ENCODE measurements at regions not wholly inside any gene's neighbourhood (a gene's known extent, or its start where the extent isn't known, plus 50 kb on each side); places are given as distances from the start of the nearest gene placed in this dataset.

DNA sequence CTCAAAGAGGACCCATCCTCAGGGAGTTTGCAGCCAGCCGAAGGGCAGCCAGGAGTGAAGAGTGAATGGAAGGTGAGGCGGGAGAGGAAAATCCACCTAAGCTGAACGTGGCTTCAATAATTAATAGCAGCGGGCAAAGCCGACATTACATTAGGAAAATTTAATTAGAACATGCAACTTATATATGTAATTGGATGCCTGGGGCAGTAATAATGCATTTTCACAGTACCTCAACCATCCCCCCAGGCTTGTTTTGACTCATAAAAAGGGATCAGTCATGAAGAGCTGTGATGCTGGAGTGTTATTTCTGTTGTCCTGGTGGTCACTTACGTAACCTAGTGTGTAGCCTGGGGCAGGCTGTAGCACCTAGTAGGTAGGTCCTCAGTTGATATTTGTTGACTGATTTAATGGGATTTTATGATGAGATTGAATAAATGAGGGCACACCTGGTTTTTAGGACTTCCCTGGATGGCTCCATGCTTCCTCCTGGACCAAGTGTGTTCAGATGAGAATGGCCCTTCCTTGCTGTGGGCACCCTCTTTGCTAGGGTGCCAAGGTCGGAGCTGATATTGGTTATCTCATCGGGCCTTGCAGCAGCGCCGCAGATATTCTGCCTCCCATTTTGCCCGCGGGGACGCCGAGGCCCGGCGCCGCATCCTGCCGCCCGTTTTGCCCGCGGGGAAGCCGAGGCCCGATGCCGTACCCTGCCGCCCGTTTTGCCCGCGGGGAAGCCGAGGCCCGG lies 128.8 kb downstream of the CDH26 start:
- intact Hi-C loops (cut with DNase I): no loop called here

DNA sequence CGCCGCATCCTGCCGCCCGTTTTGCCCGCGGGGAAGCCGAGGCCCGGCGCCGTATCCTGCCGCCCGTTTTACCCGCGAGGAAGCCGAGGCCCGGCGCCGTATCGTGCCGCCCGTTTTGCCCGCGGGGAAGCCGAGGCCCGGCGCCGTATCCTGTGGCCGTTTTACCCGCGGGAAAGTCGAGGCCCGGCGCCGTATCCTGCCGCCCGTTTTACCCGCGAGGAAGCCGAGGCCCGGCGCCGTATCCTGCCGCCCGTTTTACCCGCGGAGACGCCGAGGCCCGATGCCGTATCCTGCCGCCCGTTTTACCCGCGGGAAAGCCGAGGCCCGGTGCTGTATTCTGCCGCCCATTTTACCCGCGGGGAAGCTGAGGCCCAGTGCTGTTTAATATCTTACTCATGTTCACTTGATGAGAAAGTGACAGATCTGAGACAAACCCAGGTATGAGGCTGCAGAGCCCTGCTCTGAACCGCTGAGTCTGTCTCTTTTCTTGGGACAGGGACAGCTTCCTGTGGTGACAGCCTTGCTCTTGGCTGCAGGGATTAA lies 129.4 kb downstream of the CDH26 start:
- H3K27me3 ChIP-seq: no peaks in the 10 kb centered on the region
- H3K9me3 ChIP-seq: no peaks in the 10 kb centered on the region
- intact Hi-C loops (cut with DNase I): no loop called here
- H3K4me1 ChIP-seq (ENCODE audit: insufficient read depth): peaks cover 2% of the 10 kb centered on the region
- DNase-seq: no peak
- no peaks in the 10 kb centered on the region for H3K36me3 ChIP-seq
- 2 to 33% (median 31%) methylated on average over 5 to 58 of the region's 60 CpGs for WGBS, 3 donors
- TF ChIP-seq POLR2A (IDR thresholded peaks at IDR 0.05) (no peak), EP300 (IDR thresholded peaks at IDR 0.05) (no peak)
- TF ChIP-seq, protein P1, sequence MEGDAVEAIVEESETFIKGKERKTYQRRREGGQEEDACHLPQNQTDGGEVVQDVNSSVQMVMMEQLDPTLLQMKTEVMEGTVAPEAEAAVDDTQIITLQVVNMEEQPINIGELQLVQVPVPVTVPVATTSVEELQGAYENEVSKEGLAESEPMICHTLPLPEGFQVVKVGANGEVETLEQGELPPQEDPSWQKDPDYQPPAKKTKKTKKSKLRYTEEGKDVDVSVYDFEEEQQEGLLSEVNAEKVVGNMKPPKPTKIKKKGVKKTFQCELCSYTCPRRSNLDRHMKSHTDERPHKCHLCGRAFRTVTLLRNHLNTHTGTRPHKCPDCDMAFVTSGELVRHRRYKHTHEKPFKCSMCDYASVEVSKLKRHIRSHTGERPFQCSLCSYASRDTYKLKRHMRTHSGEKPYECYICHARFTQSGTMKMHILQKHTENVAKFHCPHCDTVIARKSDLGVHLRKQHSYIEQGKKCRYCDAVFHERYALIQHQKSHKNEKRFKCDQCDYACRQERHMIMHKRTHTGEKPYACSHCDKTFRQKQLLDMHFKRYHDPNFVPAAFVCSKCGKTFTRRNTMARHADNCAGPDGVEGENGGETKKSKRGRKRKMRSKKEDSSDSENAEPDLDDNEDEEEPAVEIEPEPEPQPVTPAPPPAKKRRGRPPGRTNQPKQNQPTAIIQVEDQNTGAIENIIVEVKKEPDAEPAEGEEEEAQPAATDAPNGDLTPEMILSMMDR (IDR thresholded peaks at IDR 0.05): no peak
- no peak overlapping the region for H3K27ac ChIP-seq
- H3K4me3 ChIP-seq: no peak overlapping the region

More for the DNA sequence above, 128.8 kb downstream of the CDH26 start:
- DNase-seq: no peak
- Histone ChIP-seq H3K36me3 (no peaks in the 10 kb centered on the region), H3K27me3 (no peaks in the 10 kb centered on the region), H3K9me3 (no peaks in the 10 kb centered on the region), H3K27ac (no peak overlapping the region), H3K4me3 (no peak overlapping the region), H3K4me1 (ENCODE audit: insufficient read depth) (peaks cover 2% of the 10 kb centered on the region)
- WGBS, 3 donors: 22 to 74% (median 60%) methylated on average over 18 to 30 of the region's 30 CpGs
- TF ChIP-seq, protein P1 (IDR thresholded peaks at IDR 0.05): no peak
- no peak for TF ChIP-seq POLR2A (IDR thresholded peaks at IDR 0.05)
- TF ChIP-seq EP300 (IDR thresholded peaks at IDR 0.05): no peak

GRCh38 chr20:60088236-60088635 lies 130.0 kb downstream of the CDH26 start:
- Histone ChIP-seq H3K4me1 (ENCODE audit: insufficient read depth) (peaks cover 2% of the 10 kb centered on the region), H3K27me3 (no peaks in the 10 kb centered on the region), H3K27ac (no peak overlapping the region), H3K9me3 (no peaks in the 10 kb centered on the region), H3K4me3 (no peak overlapping the region), H3K36me3 (no peaks in the 10 kb centered on the region)
- intact Hi-C loops (cut with DNase I): no loop called here
- DNase-seq: no peak
- TF ChIP-seq EP300 (IDR thresholded peaks at IDR 0.05) (no peak), POLR2A (IDR thresholded peaks at IDR 0.05) (no peak)
- TF ChIP-seq, protein P1 (IDR thresholded peaks at IDR 0.05): no peak
- 89 to 97% (median 91%) methylated on average over 10 of the region's 10 CpGs for WGBS, 3 donors

DNA sequence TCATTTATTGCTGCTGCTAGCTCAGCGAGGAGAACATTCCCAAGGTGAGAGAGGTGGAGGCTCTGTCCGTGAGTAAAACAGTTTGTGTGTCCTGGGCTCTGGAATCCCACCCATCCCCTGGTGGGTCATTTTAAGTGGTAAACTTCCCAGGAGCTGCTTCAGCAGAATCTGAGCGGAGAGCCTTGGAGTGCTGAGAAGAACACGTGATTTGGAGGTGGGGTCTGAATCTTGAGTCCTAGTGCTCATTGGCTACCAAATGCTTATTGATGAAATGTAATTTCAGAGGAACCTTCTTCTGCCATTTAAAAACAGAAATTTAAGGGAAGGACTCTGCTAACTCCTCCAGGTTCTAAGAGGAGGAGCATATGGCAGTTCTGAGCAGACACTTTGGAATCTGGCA lies 132.4 kb downstream of the CDH26 start:
- WGBS, 3 donors: 13 to 30% (median 13%) methylated on average over 4 of the region's 4 CpGs
- Histone ChIP-seq H3K9me3 (no peaks in the 10 kb centered on the region), H3K4me3 (no peak overlapping the region), H3K36me3 (no peaks in the 10 kb centered on the region), H3K27me3 (no peaks in the 10 kb centered on the region), H3K27ac (no peak overlapping the region), H3K4me1 (ENCODE audit: insufficient read depth) (peaks cover 2% of the 10 kb centered on the region)
- no peak for TF ChIP-seq POLR2A (IDR thresholded peaks at IDR 0.05)
- no peak for TF ChIP-seq EP300 (IDR thresholded peaks at IDR 0.05)
- TF ChIP-seq, protein P1 (IDR thresholded peaks at IDR 0.05): no peak
- intact Hi-C loops (cut with DNase I): no loop called here
- no peak for DNase-seq
